ENCODE measurements at regions not wholly inside any gene's neighbourhood (a gene's known extent, or its start where the extent isn't known, plus 50 kb on each side); places are given as distances from the start of the nearest gene placed in this dataset.

DNA sequence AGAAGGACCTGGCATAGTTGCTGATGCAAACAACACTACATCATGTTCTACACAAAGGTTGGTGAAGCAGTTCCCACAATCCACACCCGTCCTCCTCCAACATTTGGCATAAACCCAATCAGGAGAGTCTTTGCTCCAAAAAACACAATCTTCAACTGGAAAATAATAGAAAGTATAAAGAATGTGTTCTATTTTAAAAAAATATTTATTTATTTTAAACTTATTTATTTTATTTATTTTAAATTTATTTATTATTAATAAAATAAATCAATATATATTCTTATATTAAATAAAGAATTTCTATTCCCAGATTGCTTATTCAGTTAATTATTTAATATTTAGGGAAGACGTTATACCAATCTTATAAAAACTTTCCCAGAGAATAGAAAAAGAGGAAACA, 1753.7 kb upstream of the AGA start:
- no peak overlapping the region for H3K4me3 ChIP-seq (ENCODE audit: insufficient read depth, low read depth, low read length)
- no TSS peak for BruUV-seq (replicated peaks)
- dilution Hi-C loops (cut with HindIII; ENCODE audit: low sequenced_read_pairs, unreplicated experiment), result no loop called here

More for the DNA sequence above, 1753.7 kb upstream of the AGA start:
- intact Hi-C loops (cut with micrococcal nuclease), result no loop called here
- H3K18ac ChIP-seq (ENCODE audit: low read depth, low read length), result no peak overlapping the region
- no peaks in the 10 kb centered on the region; the same call in 1 of the 2 replicates for H3K9me3 ChIP-seq (ENCODE audit: control insufficient read depth, insufficient read depth, low read length)
- H3K9ac ChIP-seq (ENCODE audit: low read depth, low read length), result no peak overlapping the region
- no peak overlapping the region for H2BK120ac ChIP-seq (ENCODE audit: low read depth, low read length)
- H2BK20ac ChIP-seq (ENCODE audit: low read depth, low read length), result no peak overlapping the region
- no peak overlapping the region for H2BK15ac ChIP-seq (ENCODE audit: low read depth, low read length)
- no peak for DNase-seq
- in situ Hi-C loops (cut with MboI; ENCODE audit: low sequenced_read_pairs), result no loop called here
- no peaks in the 10 kb centered on the region for H3K79me1 ChIP-seq (ENCODE audit: low read depth in 1 of 2, low read length in 2 of 2)
- no peaks in the 10 kb centered on the region for H3K9me1 ChIP-seq (ENCODE audit: insufficient read depth, low read length)
- H4K20me1 ChIP-seq (ENCODE audit: insufficient read depth, low read length), result no peaks in the 10 kb centered on the region
- H4K91ac ChIP-seq (ENCODE audit: insufficient read depth, low read depth, low read length), result no peak overlapping the region
- no peak overlapping the region for H4K5ac ChIP-seq (ENCODE audit: low read depth, low read length)
- ChIA-PET CTCF (no interaction called here), POLR2A (ENCODE audit: unreplicated experiment) (no interaction called here)
- H4K8ac ChIP-seq (ENCODE audit: low read depth in 2 of 2, low read length in 2 of 2), result no peak overlapping the region
- H3K36me3 ChIP-seq (ENCODE audit: control insufficient read depth, insufficient read depth, low read length), result no peaks in the 10 kb centered on the region
- no peaks in the 10 kb centered on the region for H3K4me1 ChIP-seq (ENCODE audit: control insufficient read depth, insufficient read depth, low read length)
- H3K23ac ChIP-seq (ENCODE audit: low read depth, low read length), result no peak overlapping the region
- TF ChIP-seq RFX5 (IDR thresholded peaks at IDR 0.05; ENCODE audit: low read depth, low read length) (no peak), POLR2A (IDR thresholded peaks at IDR 0.05; ENCODE audit: low read depth, low read length) (no peak), NFE2L2 (IDR thresholded peaks at IDR 0.05; ENCODE audit: low read depth, low read length) (no peak), MAZ (IDR thresholded peaks at IDR 0.05; ENCODE audit: borderline replicate concordance, low read depth, low read length) (no peak), MAFK (IDR thresholded peaks at IDR 0.05; ENCODE audit: low read depth, low read length) (no peak), ELK1 (IDR thresholded peaks at IDR 0.05; ENCODE audit: borderline replicate concordance, low read depth, low read length) (no peak), FOS (IDR thresholded peaks at IDR 0.05; ENCODE audit: low read depth, low read length) (no peak), CEBPB (IDR thresholded peaks at IDR 0.05; ENCODE audit: low read depth, low read length) (no peak), RCOR1 (IDR thresholded peaks at IDR 0.05; ENCODE audit: insufficient replicate concordance, low read length) (no peak), CHD1 (IDR thresholded peaks at IDR 0.05; ENCODE audit: low read depth, low read length) (no peak), SMC3 (IDR thresholded peaks at IDR 0.05; ENCODE audit: low read depth, low read length) (no peak), RAD21 (IDR thresholded peaks at IDR 0.05; ENCODE audit: low read length) (no peak), CTCF (conservative IDR thresholded peaks at IDR 0.05; ENCODE audit: low read depth, low read length) (no peak), MXI1 (IDR thresholded peaks at IDR 0.05; ENCODE audit: borderline replicate concordance, low read depth, low read length) (no peak), BHLHE40 (IDR thresholded peaks at IDR 0.05; ENCODE audit: low read depth, low read length) (no peak)
- TF ChIP-seq, protein P1, sequence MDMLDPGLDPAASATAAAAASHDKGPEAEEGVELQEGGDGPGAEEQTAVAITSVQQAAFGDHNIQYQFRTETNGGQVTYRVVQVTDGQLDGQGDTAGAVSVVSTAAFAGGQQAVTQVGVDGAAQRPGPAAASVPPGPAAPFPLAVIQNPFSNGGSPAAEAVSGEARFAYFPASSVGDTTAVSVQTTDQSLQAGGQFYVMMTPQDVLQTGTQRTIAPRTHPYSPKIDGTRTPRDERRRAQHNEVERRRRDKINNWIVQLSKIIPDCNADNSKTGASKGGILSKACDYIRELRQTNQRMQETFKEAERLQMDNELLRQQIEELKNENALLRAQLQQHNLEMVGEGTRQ (IDR thresholded peaks at IDR 0.05; ENCODE audit: low read depth, low read length), result no peak
- no peak overlapping the region for H2BK5ac ChIP-seq (ENCODE audit: low read depth, low read length, poor library complexity, severe bottlenecking)
- H3K14ac ChIP-seq (replicated peaks; ENCODE audit: low read depth, low read length), result no peak overlapping the region
- H3K4me2 ChIP-seq (ENCODE audit: low read depth, low read length), result no peak overlapping the region
- no peaks in the 10 kb centered on the region for H3K27me3 ChIP-seq (ENCODE audit: control insufficient read depth, insufficient read depth, low read length)
- H3K56ac ChIP-seq (ENCODE audit: extremely low read depth, insufficient read depth, low read length), result no peak overlapping the region
- no peak overlapping the region for H3K27ac ChIP-seq (ENCODE audit: insufficient read depth, low read length)
- H2AFZ ChIP-seq (replicated peaks; ENCODE audit: low read length, poor library complexity), result no peak overlapping the region
- H2AK5ac ChIP-seq (ENCODE audit: low read depth, low read length), result no peak overlapping the region
- ATAC-seq (ENCODE audit: low read depth), result no peak
- H2AK9ac ChIP-seq (replicated peaks; ENCODE audit: low read depth, low read length, poor library complexity), result no peak overlapping the region
- no CpG with 5 or more reads among the region's 2 CpGs for WGBS, 2 experiments (ENCODE audit: extremely low coverage in 2 of 2, insufficient read length in 1 of 2)
- H3K4ac ChIP-seq (ENCODE audit: low read depth, low read length), result no peak overlapping the region

Measured in IMR-90 (cell line).